ENCODE measurements at regions not wholly inside any gene's neighbourhood (a gene's known extent, or its start where the extent isn't known, plus 50 kb on each side); places are given as distances from the start of the nearest gene placed in this dataset.

- TF ChIP-seq CTCF (conservative IDR thresholded peaks at IDR 0.05) = no peak
- H3K9me3 Mint-ChIP-seq = no peaks in the 10 kb centered on the region
- 84% methylated on average over 3 of the region's 5 CpGs; no CpG with 5 or more reads in 1 of the 2 experiments for WGBS, 2 experiments (ENCODE audit: insufficient coverage in 1 of 2, insufficient read length in 1 of 2)
- H3K27me3 ChIP-seq (ENCODE audit: control insufficient read depth, insufficient read depth, low read length, poor library complexity, severe bottlenecking) = no peaks in the 10 kb centered on the region
- no peaks in the 10 kb centered on the region for H3K36me3 ChIP-seq (ENCODE audit: control insufficient read depth, insufficient read depth, low read length)
- no peak overlapping the region for H3K27ac Mint-ChIP-seq
- no peaks in the 10 kb centered on the region for H3K36me3 Mint-ChIP-seq (ENCODE audit: low read depth)
- H3K9ac ChIP-seq (ENCODE audit: extremely low read depth, low read length, poor library complexity, severe bottlenecking) = no peak overlapping the region
- H3K27me3 Mint-ChIP-seq (ENCODE audit: insufficient read depth) = no peaks in the 10 kb centered on the region
- DNase-seq = no peak
- H3K27ac ChIP-seq (ENCODE audit: low read depth, low read length) = peak overlapping the region; percentile 93
- H3K4me1 Mint-ChIP-seq = no peaks in the 10 kb centered on the region
- H3K9me3 ChIP-seq (ENCODE audit: control insufficient read depth, low read length) = no peaks in the 10 kb centered on the region
- no peak overlapping the region for H3K4me3 Mint-ChIP-seq
- no peaks in the 10 kb centered on the region for H3K4me1 ChIP-seq (ENCODE audit: control insufficient read depth, insufficient read depth, low read length)
- H3K4me3 ChIP-seq (ENCODE audit: low read length) = no peak overlapping the region
These were observed 92.8 kb upstream of the TMEM47 start for GRCh38 chrX:34749896-34750295.

- Histone ChIP-seq H3K4me3 (ENCODE audit: low read length) (no peak overlapping the region), H3K27ac (ENCODE audit: low read depth, low read length) (no peak overlapping the region), H3K9ac (ENCODE audit: extremely low read depth, low read length, poor library complexity, severe bottlenecking) (no peak overlapping the region), H3K9me3 (ENCODE audit: control insufficient read depth, low read length) (no peaks in the 10 kb centered on the region), H3K36me3 (ENCODE audit: control insufficient read depth, insufficient read depth, low read length) (no peaks in the 10 kb centered on the region), H3K27me3 (ENCODE audit: control insufficient read depth, insufficient read depth, low read length, poor library complexity, severe bottlenecking) (peaks cover 9% of the 10 kb centered on the region), H3K4me1 (ENCODE audit: control insufficient read depth, insufficient read depth, low read length) (no peaks in the 10 kb centered on the region)
- peaks cover 56% of the 10 kb centered on the region for H3K4me1 Mint-ChIP-seq
- H3K27me3 Mint-ChIP-seq (ENCODE audit: insufficient read depth) = peaks cover 18% of the 10 kb centered on the region
- H3K4me3 Mint-ChIP-seq = no peak overlapping the region
- peak; percentile 67 for DNase-seq
- TF ChIP-seq CTCF (conservative IDR thresholded peaks at IDR 0.05) = no peak
- H3K9me3 Mint-ChIP-seq = peaks cover 3% of the 10 kb centered on the region
- no peaks in the 10 kb centered on the region for H3K36me3 Mint-ChIP-seq (ENCODE audit: low read depth)
- no peak overlapping the region for H3K27ac Mint-ChIP-seq
- WGBS, 2 experiments (ENCODE audit: insufficient coverage in 1 of 2, insufficient read length in 1 of 2) = 60 to 73% methylated on average over 1 to 2 of the region's 2 CpGs
These were observed 107.8 kb upstream of the TMEM47 start for GRCh38 chrX:34764852-34765361.

- no peak overlapping the region for H3K4me3 ChIP-seq (ENCODE audit: low read length)
- H3K9me3 Mint-ChIP-seq = peaks cover 3% of the 10 kb centered on the region
- H3K27ac Mint-ChIP-seq = no peak overlapping the region
- H3K9ac ChIP-seq (ENCODE audit: extremely low read depth, low read length, poor library complexity, severe bottlenecking) = no peak overlapping the region
- WGBS, 2 experiments (ENCODE audit: insufficient coverage in 1 of 2, insufficient read length in 1 of 2) = 80% methylated on average over 1 of the region's 2 CpGs; no CpG with 5 or more reads in 1 of the 2 experiments
- H3K4me1 ChIP-seq (ENCODE audit: control insufficient read depth, insufficient read depth, low read length) = no peaks in the 10 kb centered on the region
- peaks cover 8% of the 10 kb centered on the region for H3K27me3 ChIP-seq (ENCODE audit: control insufficient read depth, insufficient read depth, low read length, poor library complexity, severe bottlenecking)
- H3K36me3 ChIP-seq (ENCODE audit: control insufficient read depth, insufficient read depth, low read length) = no peaks in the 10 kb centered on the region
- TF ChIP-seq CTCF (conservative IDR thresholded peaks at IDR 0.05) = no peak
- H3K4me1 Mint-ChIP-seq = peaks cover 31% of the 10 kb centered on the region
- no peaks in the 10 kb centered on the region for H3K9me3 ChIP-seq (ENCODE audit: control insufficient read depth, low read length)
- H3K4me3 Mint-ChIP-seq = no peak overlapping the region
- H3K36me3 Mint-ChIP-seq (ENCODE audit: low read depth) = no peaks in the 10 kb centered on the region
- peaks cover 16% of the 10 kb centered on the region for H3K27me3 Mint-ChIP-seq (ENCODE audit: insufficient read depth)
- peak overlapping the region; percentile 32 for H3K27ac ChIP-seq (ENCODE audit: low read depth, low read length)
- no peak for DNase-seq
These were observed 111.2 kb upstream of the TMEM47 start for GRCh38 chrX:34768290-34768689.
